NT2/D1 (cell line): ENCODE measurements at regions not wholly inside any gene's neighbourhood (a gene's known extent, or its start where the extent isn't known, plus 50 kb on each side); places are given as distances from the start of the nearest gene placed in this dataset.

Experiments used
- SUZ12 ChIP-seq: IDR thresholded peaks from 2 replicates; pipeline ENCODE4 v1.6.1; 2011; ENCODE audit not compliant: insufficient read length, insufficient read depth; ENCODE audit errors: extremely low read depth
- YY1 ChIP-seq: IDR thresholded peaks from 2 replicates; pipeline ENCODE4 v1.6.1; 2011; ENCODE audit not compliant: insufficient read length, insufficient read depth
- ZNF274 ChIP-seq: IDR thresholded peaks from 2 replicates; pipeline ENCODE4 v1.6.1; 2011; ENCODE audit warnings: mild to moderate bottlenecking, low read depth, low read length

GRCh38 chr17:45689451-45689850 lies 94.7 kb upstream of the CRHR1 start:
- no peak for TF ChIP-seq YY1
- TF ChIP-seq SUZ12 = no peak
- TF ChIP-seq ZNF274 = no peak
